K562 (cell line): ENCODE measurements at regions not wholly inside any gene's neighbourhood (a gene's known extent, or its start where the extent isn't known, plus 50 kb on each side); places are given as distances from the start of the nearest gene placed in this dataset.

ENCODE experiments used
- CEBPB ChIP-seq: fragments of 450-650 bp; IDR thresholded peaks from 2 replicates; pipeline ENCODE4 v1.6.1; 2016; ENCODE audit warnings: missing genetic modification characterization, missing compliant biosample characterization
- EZH2 ChIP-seq: IDR thresholded peaks from 2 replicates; pipeline ENCODE4 v1.6.1; 2012; ENCODE audit warnings: low read depth, mild to moderate bottlenecking, inconsistent platforms, low read length, borderline replicate concordance
- FOXJ2 ChIP-seq: fragments of 200-800 bp; sonication (Bioruptor generic); IDR thresholded peaks from 2 replicates; pipeline ENCODE4 v1.6.1; 2016; ENCODE audit warnings: missing genetic modification characterization, missing compliant biosample characterization
- KAT8 ChIP-seq: fragments of 450-650 bp; IDR thresholded peaks from 2 replicates; pipeline ENCODE4 v1.6.1; 2016; ENCODE audit warnings: low read depth, mild to moderate bottlenecking
- NCOA1 ChIP-seq: fragments of 450-650 bp; IDR thresholded peaks from 2 replicates; pipeline ENCODE4 v1.6.1; 2016; ENCODE audit warnings: low read depth
- PURB ChIP-seq: sonication (generic); formaldehyde crosslinking; IDR thresholded peaks from 2 replicates; pipeline ENCODE4 v1.9.0; 2021; ENCODE audit warnings: low read depth, mild to moderate bottlenecking, missing genetic modification reagents
- ZFP36 ChIP-seq: fragments of 150-350 bp; IDR thresholded peaks from 2 replicates; pipeline ENCODE4 v1.6.1; 2018; ENCODE audit warnings: low read length, low read depth; ENCODE audit not compliant: partially characterized antibody
- ZNF197 ChIP-seq: fragments of 200-800 bp; sonication (Bioruptor generic); IDR thresholded peaks from 2 replicates; pipeline ENCODE4 v1.6.1; 2016; ENCODE audit warnings: low read depth, missing genetic modification characterization, missing compliant biosample characterization
- ZNF79 ChIP-seq: fragments of 250-450 bp; sonication (Bioruptor Pico); IDR thresholded peaks from 2 replicates; pipeline ENCODE4 v1.4.0; 2020; ENCODE audit warnings: low read depth, mild to moderate bottlenecking, moderate library complexity
- TF ChIP-seq, protein P1 (sequence below): fragments of 450-650 bp; IDR thresholded peaks from 2 replicates; pipeline ENCODE4 v1.6.1; 2017; ENCODE audit warnings: antibody characterized with exemption, mild to moderate bottlenecking
- TF ChIP-seq, protein P2 (sequence below), 3 experiments: fragments of 200-800 bp in 1 of 3; sonication (Bioruptor generic) in 1 of 3; sonication (generic) in 1 of 3; formaldehyde crosslinking in 1 of 3; IDR thresholded peaks; 2 replicates each; pipeline versions ENCODE4 v1.6.1 to v1.8.0; 2016 to 2022; ENCODE audit warnings: mild to moderate bottlenecking in 2 of 3, missing compliant biosample characterization in 2 of 3, missing genetic modification characterization in 2 of 3, missing genetic modification reagents in 1 of 3

DNA sequence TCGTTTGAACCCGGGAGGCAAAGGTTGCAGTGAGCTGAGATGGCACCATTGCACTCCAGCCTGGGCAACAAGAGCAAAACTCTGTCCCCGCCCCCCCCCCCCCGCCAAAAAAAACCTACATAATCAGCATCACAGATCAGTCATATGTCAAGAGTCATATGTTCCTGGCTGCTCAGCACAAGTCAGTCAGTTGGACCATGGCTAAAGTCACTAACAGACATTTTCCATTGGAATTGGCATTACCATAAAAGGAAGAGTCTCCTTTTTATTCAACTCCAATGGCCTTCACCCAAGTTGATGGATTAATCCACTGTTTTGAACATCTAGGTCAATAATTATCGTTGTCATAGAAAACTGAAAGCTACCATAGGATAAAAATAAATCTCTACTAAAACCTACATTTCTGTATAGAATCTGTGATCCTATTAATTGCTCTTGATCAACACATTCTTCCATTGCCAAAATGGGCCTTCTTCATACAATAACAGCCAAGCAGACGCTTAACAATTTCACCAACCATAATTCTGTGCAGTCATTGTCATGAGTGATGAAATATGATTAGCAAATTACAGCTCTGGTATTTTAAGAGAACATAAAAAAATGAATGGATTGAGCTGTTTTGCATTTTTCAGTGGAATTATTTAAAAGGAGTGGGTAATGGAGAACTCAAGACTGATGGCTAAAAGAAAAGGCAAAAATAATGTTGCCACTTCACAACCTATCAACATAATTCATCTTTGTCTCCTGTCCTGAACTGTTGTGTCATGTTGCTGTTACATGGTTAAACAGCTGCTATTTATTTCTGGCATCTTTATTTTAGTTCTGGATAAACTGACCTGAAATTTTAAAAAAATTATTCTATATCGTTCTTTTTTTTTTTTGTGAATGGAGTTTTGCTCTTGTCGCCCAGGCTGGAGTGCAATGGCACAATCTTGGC is 555.5 kb upstream of the JARID2 start (continued):
- TF ChIP-seq, protein P1, sequence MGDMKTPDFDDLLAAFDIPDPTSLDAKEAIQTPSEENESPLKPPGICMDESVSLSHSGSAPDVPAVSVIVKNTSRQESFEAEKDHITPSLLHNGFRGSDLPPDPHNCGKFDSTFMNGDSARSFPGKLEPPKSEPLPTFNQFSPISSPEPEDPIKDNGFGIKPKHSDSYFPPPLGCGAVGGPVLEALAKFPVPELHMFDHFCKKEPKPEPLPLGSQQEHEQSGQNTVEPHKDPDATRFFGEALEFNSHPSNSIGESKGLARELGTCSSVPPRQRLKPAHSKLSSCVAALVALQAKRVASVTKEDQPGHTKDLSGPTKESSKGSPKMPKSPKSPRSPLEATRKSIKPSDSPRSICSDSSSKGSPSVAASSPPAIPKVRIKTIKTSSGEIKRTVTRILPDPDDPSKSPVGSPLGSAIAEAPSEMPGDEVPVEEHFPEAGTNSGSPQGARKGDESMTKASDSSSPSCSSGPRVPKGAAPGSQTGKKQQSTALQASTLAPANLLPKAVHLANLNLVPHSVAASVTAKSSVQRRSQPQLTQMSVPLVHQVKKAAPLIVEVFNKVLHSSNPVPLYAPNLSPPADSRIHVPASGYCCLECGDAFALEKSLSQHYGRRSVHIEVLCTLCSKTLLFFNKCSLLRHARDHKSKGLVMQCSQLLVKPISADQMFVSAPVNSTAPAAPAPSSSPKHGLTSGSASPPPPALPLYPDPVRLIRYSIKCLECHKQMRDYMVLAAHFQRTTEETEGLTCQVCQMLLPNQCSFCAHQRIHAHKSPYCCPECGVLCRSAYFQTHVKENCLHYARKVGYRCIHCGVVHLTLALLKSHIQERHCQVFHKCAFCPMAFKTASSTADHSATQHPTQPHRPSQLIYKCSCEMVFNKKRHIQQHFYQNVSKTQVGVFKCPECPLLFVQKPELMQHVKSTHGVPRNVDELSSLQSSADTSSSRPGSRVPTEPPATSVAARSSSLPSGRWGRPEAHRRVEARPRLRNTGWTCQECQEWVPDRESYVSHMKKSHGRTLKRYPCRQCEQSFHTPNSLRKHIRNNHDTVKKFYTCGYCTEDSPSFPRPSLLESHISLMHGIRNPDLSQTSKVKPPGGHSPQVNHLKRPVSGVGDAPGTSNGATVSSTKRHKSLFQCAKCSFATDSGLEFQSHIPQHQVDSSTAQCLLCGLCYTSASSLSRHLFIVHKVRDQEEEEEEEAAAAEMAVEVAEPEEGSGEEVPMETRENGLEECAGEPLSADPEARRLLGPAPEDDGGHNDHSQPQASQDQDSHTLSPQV = 0 out of 2 replicates have a peak, but pooled peaks have one; percentile 17
- TF ChIP-seq EZH2 (no peak), CEBPB (tag) (peak; percentile 75), ZFP36 (no peak), FOXJ2 (tag) (0 out of 2 replicates have a peak, but pooled peaks have one; percentile 1), KAT8 (no peak), ZNF79 (CRISPR knock-in tag) (peak; percentile 34; the same call in 1 of the 2 replicates), ZNF197 (CRISPR knock-in tag) (no peak), NCOA1 (no peak), PURB (no peak)
- TF ChIP-seq, protein P2, sequence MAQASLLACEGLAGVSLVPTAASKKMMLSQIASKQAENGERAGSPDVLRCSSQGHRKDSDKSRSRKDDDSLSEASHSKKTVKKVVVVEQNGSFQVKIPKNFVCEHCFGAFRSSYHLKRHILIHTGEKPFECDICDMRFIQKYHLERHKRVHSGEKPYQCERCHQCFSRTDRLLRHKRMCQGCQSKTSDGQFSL (CRISPR knock-in tag; IDR thresholded peaks at IDR 0.05) = no peak
- TF ChIP-seq, protein P2 (tag; IDR thresholded peaks at IDR 0.05) = 0 out of 4 replicates have a peak, but pooled peaks have one; percentile 20 to 29
